Ectodermal cell (in vitro differentiated cells): ENCODE measurements at regions not wholly inside any gene's neighbourhood (a gene's known extent, or its start where the extent isn't known, plus 50 kb on each side); places are given as distances from the start of the nearest gene placed in this dataset.

Experiments used
- H3K27ac ChIP-seq: 2 replicates; pipeline ENCODE4 v1.7.0; 2013; ENCODE audit warnings: mild to moderate bottlenecking, low read depth, low read length; ENCODE audit not compliant: insufficient read depth, poor library complexity, severe bottlenecking
- H3K27me3 ChIP-seq: 2 replicates; pipeline ENCODE4 v1.7.0; 2013; ENCODE audit warnings: mild to moderate bottlenecking, low read length; ENCODE audit not compliant: insufficient read depth, control insufficient read depth, poor library complexity, severe bottlenecking
- H3K36me3 ChIP-seq: one replicate; pipeline ENCODE4 v1.7.0; 2013; ENCODE audit warnings: low read length; ENCODE audit not compliant: control insufficient read depth, insufficient read depth
- H3K4me1 ChIP-seq: one replicate; pipeline ENCODE4 v1.7.0; 2013; ENCODE audit warnings: low read length; ENCODE audit not compliant: control insufficient read depth, insufficient read depth
- H3K4me3 ChIP-seq: 2 replicates; pipeline ENCODE4 v1.7.0; 2013; ENCODE audit warnings: low read depth, low read length, control low read depth; ENCODE audit not compliant: insufficient read depth
- H3K9me3 ChIP-seq: 2 replicates; pipeline ENCODE4 v1.7.0; 2013; ENCODE audit warnings: mild to moderate bottlenecking, low read length, moderate library complexity; ENCODE audit not compliant: control insufficient read depth
- WGBS, 2 experiments: methylation state at CpG; one replicate each; pipeline ENCODE4 v1.1.7; 2013; ENCODE audit warnings: missing lambda C conversion rate in 2 of 2; 5-methylcytosine and 5-hydroxymethylcytosine counted together

DNA sequence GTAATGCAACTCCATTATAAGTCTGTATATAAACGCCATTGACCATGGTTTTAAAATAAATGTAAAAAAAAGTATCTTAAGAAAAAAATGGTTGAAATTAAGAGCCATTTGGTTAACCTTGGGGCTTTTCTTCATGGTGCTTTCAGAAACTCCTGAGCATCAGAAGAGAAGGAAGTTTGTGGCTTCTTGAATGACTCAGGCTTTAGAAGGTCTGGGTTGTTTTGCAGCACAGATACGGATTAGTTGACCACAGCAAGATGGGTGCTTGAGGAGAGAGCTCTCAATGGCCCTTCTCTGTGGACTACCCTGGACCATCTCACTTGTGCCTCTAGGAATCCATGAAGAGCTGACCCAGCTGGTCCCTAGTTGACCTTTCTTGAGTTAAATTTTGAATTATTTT lies 189.5 kb downstream of the TMEM38B start:
- WGBS, 2 experiments: 93 to 96% methylated on average over 2 of the region's 2 CpGs
- Histone ChIP-seq H3K4me1 (no peaks in the 10 kb centered on the region), H3K9me3 (no peaks in the 10 kb centered on the region), H3K27ac (no peak overlapping the region), H3K27me3 (no peaks in the 10 kb centered on the region), H3K4me3 (no peak overlapping the region), H3K36me3 (no peaks in the 10 kb centered on the region)

- H3K4me1 ChIP-seq: no peaks in the 10 kb centered on the region
- H3K36me3 ChIP-seq: no peaks in the 10 kb centered on the region
- 100% methylated on average over 3 of the region's 3 CpGs; no CpG with 5 or more reads in 1 of the 2 experiments for WGBS, 2 experiments
- no peak overlapping the region for H3K4me3 ChIP-seq
- no peaks in the 10 kb centered on the region for H3K27me3 ChIP-seq
- H3K27ac ChIP-seq: no peak overlapping the region
- H3K9me3 ChIP-seq: no peaks in the 10 kb centered on the region
These were observed 190.1 kb downstream of the TMEM38B start for GRCh38 chr9:105884416-105884815.

GRCh38 chr9:105886136-105886535 lies 191.8 kb downstream of the TMEM38B start:
- H3K4me3 ChIP-seq: no peak overlapping the region
- 86 to 88% methylated on average over 3 of the region's 3 CpGs for whole genome bisulfite sequencing, 2 experiments
- no peaks in the 10 kb centered on the region for H3K9me3 ChIP-seq
- no peaks in the 10 kb centered on the region for H3K36me3 ChIP-seq
- peaks cover 4% of the 10 kb centered on the region for H3K4me1 ChIP-seq
- H3K27ac ChIP-seq: no peak overlapping the region
- no peaks in the 10 kb centered on the region for H3K27me3 ChIP-seq

GRCh38 chr9:105887679-105888078 lies 193.3 kb downstream of the TMEM38B start:
- Histone ChIP-seq H3K4me3 (no peak overlapping the region), H3K36me3 (no peaks in the 10 kb centered on the region), H3K9me3 (no peaks in the 10 kb centered on the region), H3K27ac (no peak overlapping the region), H3K4me1 (peaks cover 4% of the 10 kb centered on the region), H3K27me3 (no peaks in the 10 kb centered on the region)
- 65 to 73% methylated on average over 2 of the region's 2 CpGs for WGBS, 2 experiments

DNA sequence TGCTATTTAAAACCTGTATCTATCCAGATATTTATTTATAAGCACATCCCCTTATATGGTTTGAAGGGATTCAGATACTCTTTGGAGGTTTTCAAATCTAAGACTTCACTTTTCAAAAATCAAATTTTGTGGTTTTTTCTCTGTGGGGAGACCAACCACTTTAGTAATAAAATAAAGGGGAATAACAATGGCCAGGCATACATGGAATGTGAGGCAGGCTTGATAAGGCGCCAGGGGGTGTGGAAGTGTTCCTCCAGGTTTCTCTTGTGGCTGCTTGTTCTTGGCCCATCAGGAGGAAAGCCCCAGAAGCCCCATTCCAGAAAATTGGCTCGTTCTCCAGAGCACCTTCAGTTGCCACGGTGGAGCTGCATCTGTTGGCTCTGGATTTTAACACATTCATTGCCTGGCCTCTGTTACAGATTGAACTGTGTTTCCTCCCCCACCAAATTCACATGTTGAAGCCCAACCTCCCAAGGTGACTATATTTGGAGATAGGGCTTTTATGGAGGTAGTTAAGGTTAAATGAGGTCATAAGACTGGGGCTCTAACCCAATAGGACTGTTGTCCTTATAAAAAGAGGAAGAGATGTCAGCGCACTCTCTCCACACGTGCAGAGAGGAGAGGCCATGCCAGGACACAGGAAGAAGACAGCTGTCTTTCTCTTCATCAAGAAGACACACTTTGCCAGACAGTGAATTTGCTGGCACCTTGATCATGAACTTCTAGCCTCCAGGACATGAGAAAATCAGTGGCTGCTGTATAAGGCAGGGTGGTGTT lies 195.9 kb downstream of the TMEM38B start:
- H3K4me3 ChIP-seq: no peak overlapping the region
- no peaks in the 10 kb centered on the region for H3K27me3 ChIP-seq
- H3K36me3 ChIP-seq: no peaks in the 10 kb centered on the region
- H3K4me1 ChIP-seq: peaks cover 4% of the 10 kb centered on the region
- no peaks in the 10 kb centered on the region for H3K9me3 ChIP-seq
- H3K27ac ChIP-seq: no peak overlapping the region
- WGBS, 2 experiments: 57 to 62% methylated on average over 5 of the region's 5 CpGs

- Histone ChIP-seq H3K4me3 (no peak overlapping the region), H3K36me3 (no peaks in the 10 kb centered on the region), H3K4me1 (no peaks in the 10 kb centered on the region), H3K27ac (no peak overlapping the region), H3K27me3 (no peaks in the 10 kb centered on the region), H3K9me3 (no peaks in the 10 kb centered on the region)
- 58 to 65% methylated on average over 5 of the region's 5 CpGs for WGBS, 2 experiments
These were observed 205.8 kb downstream of the TMEM38B start for GRCh38 chr9:105900123-105900522.

DNA sequence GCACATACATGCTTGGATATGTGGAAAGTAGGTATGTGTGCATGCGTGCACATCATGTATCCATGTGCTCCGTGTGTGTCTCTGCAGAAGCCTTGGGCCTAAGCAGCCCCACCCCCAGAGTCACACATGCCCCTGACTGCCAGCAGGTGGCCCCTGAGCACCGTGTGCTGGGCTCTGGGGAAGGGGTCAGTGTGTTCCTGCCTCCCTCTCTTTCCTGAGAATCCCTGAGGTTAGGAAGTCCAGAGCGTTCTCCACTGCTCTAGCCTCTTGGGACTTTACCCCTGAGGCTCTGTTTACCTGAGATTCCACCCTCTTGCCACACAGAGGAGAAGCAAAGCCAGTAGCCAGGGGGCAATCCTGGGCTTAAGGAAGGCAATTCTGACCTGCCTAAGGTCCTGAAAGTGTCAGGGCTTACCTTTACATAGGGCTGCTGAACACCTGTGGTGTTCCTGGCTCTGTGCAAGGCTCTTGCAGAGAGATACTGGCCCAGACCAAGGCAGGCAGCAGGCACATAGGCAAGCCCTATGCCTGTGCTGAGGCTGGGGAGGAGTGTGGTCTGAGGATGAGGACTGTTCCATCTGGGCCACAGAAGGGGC lies 207.3 kb downstream of the TMEM38B start:
- H3K4me1 ChIP-seq: no peaks in the 10 kb centered on the region
- no peak overlapping the region for H3K4me3 ChIP-seq
- no peaks in the 10 kb centered on the region for H3K9me3 ChIP-seq
- H3K27me3 ChIP-seq: no peaks in the 10 kb centered on the region
- no peaks in the 10 kb centered on the region for H3K36me3 ChIP-seq
- no peak overlapping the region for H3K27ac ChIP-seq
- 39 to 45% methylated on average over 4 of the region's 4 CpGs for WGBS, 2 experiments

DNA sequence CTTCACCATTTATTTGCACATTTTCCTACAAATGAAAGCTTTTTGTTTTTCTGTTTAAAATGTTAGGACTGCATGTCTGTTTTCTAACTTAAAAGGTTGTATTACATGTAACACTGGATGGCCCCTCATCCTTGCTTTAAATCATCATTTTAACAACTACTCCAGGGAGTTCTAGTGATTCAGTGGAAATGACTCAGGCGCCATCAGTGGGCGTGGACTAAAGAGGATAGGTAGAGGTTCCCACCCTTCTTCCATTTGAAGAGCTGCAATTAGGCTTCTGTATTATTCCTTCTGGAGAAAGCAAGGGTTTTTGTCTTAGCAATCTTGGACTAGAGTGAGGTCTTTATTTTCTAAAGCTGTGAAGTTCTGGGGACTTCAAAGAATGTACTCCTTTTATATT lies 213.7 kb downstream of the TMEM38B start:
- no peaks in the 10 kb centered on the region for H3K36me3 ChIP-seq
- no peak overlapping the region for H3K27ac ChIP-seq
- no peak overlapping the region for H3K4me3 ChIP-seq
- H3K27me3 ChIP-seq: no peaks in the 10 kb centered on the region
- 94 to 100% methylated on average over 2 of the region's 2 CpGs for WGBS, 2 experiments
- H3K9me3 ChIP-seq: no peaks in the 10 kb centered on the region
- H3K4me1 ChIP-seq: peaks cover 26% of the 10 kb centered on the region

- H3K27ac ChIP-seq: peak overlapping the region; percentile 84
- 32 to 33% methylated on average over 5 of the region's 5 CpGs for WGBS, 2 experiments
These were observed 217.0 kb downstream of the TMEM38B start for GRCh38 chr9:105911104-105911911.

More at GRCh38 chr9:105911104-105911911, 217.0 kb downstream of the TMEM38B start:
- Histone ChIP-seq H3K36me3 (peaks cover 1% of the 10 kb centered on the region), H3K4me3 (no peak overlapping the region), H3K4me1 (peaks cover 32% of the 10 kb centered on the region), H3K9me3 (no peaks in the 10 kb centered on the region), H3K27me3 (no peaks in the 10 kb centered on the region)
